K562 (cell line): ENCODE measurements at regions not wholly inside any gene's neighbourhood (a gene's known extent, or its start where the extent isn't known, plus 50 kb on each side); places are given as distances from the start of the nearest gene placed in this dataset.

Experiments used
- ASH1L ChIP-seq: fragments of 450-650 bp; IDR thresholded peaks from 2 replicates; pipeline ENCODE4 v1.6.1; 2018; ENCODE audit warnings: borderline replicate concordance, mild to moderate bottlenecking, low read depth; ENCODE audit not compliant: partially characterized antibody
- IFI16 ChIP-seq: fragments of 250-450 bp; sonication (Bioruptor Pico); IDR thresholded peaks from 2 replicates; pipeline ENCODE4 v2.1.2; 2022; ENCODE audit warnings: mild to moderate bottlenecking, inconsistent platforms
- ILK ChIP-seq: fragments of 450-650 bp; IDR thresholded peaks from 2 replicates; pipeline ENCODE4 v1.6.1; 2016; ENCODE audit warnings: missing genetic modification characterization, low read depth, mild to moderate bottlenecking, missing compliant biosample characterization, moderate library complexity, borderline replicate concordance
- NFIC ChIP-seq: fragments of 450-650 bp; IDR thresholded peaks from 2 replicates; pipeline ENCODE4 v1.6.1; 2017; ENCODE audit warnings: mild to moderate bottlenecking, inconsistent platforms
- NFXL1 ChIP-seq: fragments of 450-650 bp; formaldehyde crosslinking; IDR thresholded peaks from 2 replicates; pipeline ENCODE4 v1.4.0; 2021; ENCODE audit warnings: mild to moderate bottlenecking
- PTTG1 ChIP-seq: fragments of 450-650 bp; IDR thresholded peaks from 2 replicates; pipeline ENCODE4 v1.6.1; 2016; ENCODE audit warnings: low read depth, mild to moderate bottlenecking, missing genetic modification characterization, missing compliant biosample characterization
- RAD51 ChIP-seq: fragments of 450-650 bp; IDR thresholded peaks from 2 replicates; pipeline ENCODE4 v1.7.1; 2016; ENCODE audit warnings: low read depth, mild to moderate bottlenecking, borderline replicate concordance
- RBM17 ChIP-seq: fragments of 200-400 bp; formaldehyde crosslinking; IDR thresholded peaks from 2 replicates; pipeline ENCODE4 v1.6.1; 2017; ENCODE audit warnings: low read depth, mild to moderate bottlenecking, low read length, borderline replicate concordance
- SMAD1 ChIP-seq: fragments of 150-350 bp; IDR thresholded peaks from 2 replicates; pipeline ENCODE4 v1.6.1; 2014; ENCODE audit warnings: low read length, low read depth; ENCODE audit not compliant: partially characterized antibody
- ZNF398 ChIP-seq: fragments of 250-450 bp; sonication (Bioruptor Pico); IDR thresholded peaks from 2 replicates; pipeline ENCODE4 v1.8.0; 2021; ENCODE audit warnings: moderate library complexity, mild to moderate bottlenecking, inconsistent platforms
- ZNF551 ChIP-seq: fragments of 250-450 bp; sonication (Bioruptor Pico); IDR thresholded peaks from 2 replicates; pipeline ENCODE4 v1.5.0; 2021; ENCODE audit warnings: mild to moderate bottlenecking, moderate library complexity
- ZNF561 ChIP-seq: fragments of 450-650 bp; formaldehyde crosslinking; conservative IDR thresholded peaks from 2 replicates; pipeline ENCODE4 v1.4.0; 2020; ENCODE audit warnings: mild to moderate bottlenecking, moderate library complexity
- ZNF668 ChIP-seq: fragments of 250-450 bp; sonication (Bioruptor Pico); IDR thresholded peaks from 2 replicates; pipeline ENCODE4 v1.8.0; 2022; ENCODE audit warnings: mild to moderate bottlenecking, inconsistent platforms
- TF ChIP-seq, protein P1 (sequence below): sonication (generic); formaldehyde crosslinking; IDR thresholded peaks from 2 replicates; pipeline ENCODE4 v1.8.0; 2022; ENCODE audit warnings: mild to moderate bottlenecking, low read depth, missing genetic modification reagents

DNA sequence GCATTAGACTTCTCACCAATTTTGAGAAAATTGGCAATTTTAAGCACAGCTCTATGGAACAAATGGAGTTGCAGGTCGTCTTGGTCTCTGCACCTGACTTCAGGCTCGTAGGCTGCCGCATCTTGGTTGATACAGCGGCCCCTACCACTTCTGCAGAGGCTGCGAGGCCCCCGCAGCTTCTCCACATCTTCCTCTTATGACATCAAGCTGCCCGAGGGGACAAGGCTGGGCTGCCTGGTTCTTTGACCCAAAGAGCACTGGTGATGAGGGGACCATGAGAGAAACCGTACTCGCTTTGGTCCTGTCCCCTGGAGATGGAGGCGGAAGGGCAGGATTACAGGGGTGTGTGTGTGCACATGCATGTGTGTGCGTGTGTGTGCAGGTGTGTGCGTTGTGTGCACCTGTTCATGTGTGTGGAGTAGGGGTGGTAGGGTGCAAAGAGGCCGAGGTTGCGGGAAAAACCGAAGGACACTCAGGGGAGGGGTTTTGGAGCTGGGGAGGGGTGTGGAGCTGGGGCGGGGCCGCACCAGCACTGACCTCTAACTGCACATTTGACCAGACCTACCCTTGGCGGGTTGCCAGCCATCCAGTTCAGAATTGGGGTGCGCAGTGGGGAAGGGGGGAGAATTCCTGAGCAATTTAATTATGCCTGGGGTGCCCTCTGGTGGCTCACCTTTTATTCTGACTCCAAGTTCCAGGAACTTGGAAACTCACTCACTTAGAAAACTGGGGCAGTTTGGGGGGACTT, 65.1 kb upstream of the ARHGEF7 start (continued):
- TF ChIP-seq SMAD1, result no peak
- TF ChIP-seq ZNF668 (CRISPR knock-in tag), result no peak
- TF ChIP-seq IFI16, result no peak
- no peak for TF ChIP-seq ASH1L
- TF ChIP-seq RBM17, result no peak
- no peak for TF ChIP-seq ZNF551 (CRISPR knock-in tag)
- TF ChIP-seq PTTG1 (tag), result no peak
- TF ChIP-seq ILK (tag), result no peak
- no peak for TF ChIP-seq RAD51
- TF ChIP-seq NFIC, result peak; percentile 89
- no peak for TF ChIP-seq ZNF398 (CRISPR knock-in tag)
- no peak for TF ChIP-seq ZNF561 (CRISPR knock-in tag)
- no peak for TF ChIP-seq NFXL1
- TF ChIP-seq, protein P1, sequence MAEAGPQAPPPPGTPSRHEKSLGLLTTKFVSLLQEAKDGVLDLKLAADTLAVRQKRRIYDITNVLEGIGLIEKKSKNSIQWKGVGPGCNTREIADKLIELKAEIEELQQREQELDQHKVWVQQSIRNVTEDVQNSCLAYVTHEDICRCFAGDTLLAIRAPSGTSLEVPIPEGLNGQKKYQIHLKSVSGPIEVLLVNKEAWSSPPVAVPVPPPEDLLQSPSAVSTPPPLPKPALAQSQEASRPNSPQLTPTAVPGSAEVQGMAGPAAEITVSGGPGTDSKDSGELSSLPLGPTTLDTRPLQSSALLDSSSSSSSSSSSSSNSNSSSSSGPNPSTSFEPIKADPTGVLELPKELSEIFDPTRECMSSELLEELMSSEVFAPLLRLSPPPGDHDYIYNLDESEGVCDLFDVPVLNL (CRISPR knock-in tag), result no peak
